ENCODE measurements at regions not wholly inside any gene's neighbourhood (a gene's known extent, or its start where the extent isn't known, plus 50 kb on each side); places are given as distances from the start of the nearest gene placed in this dataset.

DNA sequence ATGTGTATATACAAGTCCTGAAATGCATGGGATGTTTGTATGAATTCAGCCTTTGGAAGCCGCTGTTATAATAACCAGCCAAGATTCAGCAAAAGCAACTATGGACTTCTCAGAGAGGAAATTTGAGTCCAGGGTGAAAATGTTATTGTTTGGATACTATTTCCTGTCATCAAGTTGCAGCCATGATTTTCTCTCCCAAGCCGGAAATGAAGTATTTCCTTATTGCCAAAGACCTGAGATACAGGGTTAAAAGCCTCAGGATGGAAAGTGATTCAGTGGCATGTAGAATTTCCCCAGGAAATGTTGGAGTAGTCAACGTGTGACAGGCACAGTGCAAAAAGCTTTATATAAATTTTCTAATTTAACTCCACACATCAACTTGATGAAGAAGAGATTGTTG is 133.9 kb downstream of the IRS2 start:
- no peak for TF ChIP-seq CTCF (IDR thresholded peaks at IDR 0.05 in 8 of 11, conservative IDR thresholded peaks at IDR 0.05 in 3 of 11)
- TF ChIP-seq POLR2A (IDR thresholded peaks at IDR 0.05), result no peak

All from spleen (tissue), 7 donors.